ENCODE measurements at regions not wholly inside any gene's neighbourhood (a gene's known extent, or its start where the extent isn't known, plus 50 kb on each side); places are given as distances from the start of the nearest gene placed in this dataset.

DNA sequence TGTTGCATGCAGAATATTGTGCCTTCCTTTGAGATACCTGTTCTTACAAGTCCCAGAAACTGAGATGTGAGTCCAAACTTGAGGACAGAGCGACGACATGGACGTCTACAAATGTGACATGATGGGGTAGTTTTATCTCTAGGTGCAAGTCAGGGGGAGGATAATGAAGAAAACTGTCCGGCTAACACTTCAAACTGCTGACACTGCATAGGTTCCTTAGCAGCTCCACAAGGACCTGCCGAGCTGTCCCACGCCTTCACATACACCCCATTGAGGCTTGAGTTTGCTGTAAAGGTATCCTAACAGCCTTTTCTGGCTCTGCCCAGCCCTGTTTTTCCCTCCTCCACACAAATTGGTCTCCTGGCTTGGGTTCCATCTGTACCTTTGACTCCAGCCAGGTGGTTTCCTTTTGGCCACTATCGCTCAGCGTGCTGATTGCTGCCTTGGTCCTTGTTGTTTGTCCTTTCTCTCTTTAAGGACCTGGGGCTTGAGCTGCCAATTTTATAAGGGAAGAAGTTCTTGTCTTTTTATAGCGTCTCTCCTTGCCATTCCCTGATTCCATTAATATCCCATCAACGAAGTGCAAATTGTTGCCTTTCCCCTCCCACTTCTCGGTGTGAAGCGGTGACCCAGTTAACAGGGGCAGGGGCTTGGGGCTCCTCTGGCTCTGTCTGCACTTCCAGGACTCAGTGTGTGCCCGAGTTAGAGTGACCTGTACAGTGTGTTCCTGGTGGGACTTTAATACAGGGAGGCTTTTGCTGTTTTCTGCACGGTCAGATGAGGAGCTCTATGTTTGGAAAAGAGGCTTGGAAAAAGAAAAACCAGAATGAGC is 100.3 kb downstream of the PCSK1 start:
- in situ Hi-C loops (cut with MboI) = no loop called here
- no peak overlapping the region for H2AFZ ChIP-seq (ENCODE audit: control insufficient read depth, low read depth, low read length)
- SMC1A ChIA-PET (ENCODE audit: uncharacterized antibody, unreplicated experiment) = interaction anchor here (1.4 to 11.7 kb wide), 3 partner anchors 355 to 476 kb away, joined by 3 to 289 read pairs (median 4); no protein-coding TSS in a partner anchor
- 87% methylated on average over 14 of the region's 14 CpGs for WGBS (ENCODE audit: insufficient coverage, insufficient replicate concordance, low lambda C conversion rate, missing lambda C conversion rate)
- POLR2A ChIA-PET = interaction anchor here (0.5 kb wide), 1 partner anchor 369 kb away, joined by 3 read pairs; no protein-coding TSS in a partner anchor
- no peak overlapping the region for H3K27ac ChIP-seq (ENCODE audit: control insufficient read depth, insufficient read depth)
- RAD21 ChIA-PET (ENCODE audit: unreplicated experiment) = interaction anchor here (0.8 to 6.3 kb wide), 3 partner anchors 372 to 474 kb away, joined by 3 to 63 read pairs (median 3); partner anchors contain the start of gene ELL2
- peaks cover 18% of the 10 kb centered on the region for H3K4me1 ChIP-seq (ENCODE audit: control insufficient read depth, insufficient read depth, low read length)
- H3K36me3 ChIP-seq (ENCODE audit: control insufficient read depth in 2 of 2, insufficient read depth in 2 of 2, low read length in 1 of 2) = no peaks in the 10 kb centered on the region
- intact Hi-C loops (cut with micrococcal nuclease; ENCODE audit: unreplicated experiment) = loop anchor here (10.0 kb wide), 1 partner anchor 688 kb away; the partner anchor contains the start of gene RFESD
- H3K9me3 ChIP-seq (replicated peaks; ENCODE audit: control insufficient read depth, insufficient read depth, low read length) = no peaks in the 10 kb centered on the region
- ATAC-seq (no peak), FAIRE-seq (no peak), DNase-seq (ENCODE audit: low read depth, low spot score) (no peak)
- H3K9ac ChIP-seq (ENCODE audit: control insufficient read depth, insufficient read depth, low read length) = no peak overlapping the region
- BruUV-seq (replicated peaks) = no TSS peak
- no peak overlapping the region for H3K4me2 ChIP-seq (ENCODE audit: control insufficient read depth, insufficient read depth)
- no peaks in the 10 kb centered on the region for H4K20me1 ChIP-seq (ENCODE audit: control insufficient read depth, insufficient read depth)
- H3K79me2 ChIP-seq (ENCODE audit: control insufficient read depth, insufficient read depth, low read length) = no peaks in the 10 kb centered on the region
- no peak overlapping the region for H3K4me3 ChIP-seq
- H3K27me3 ChIP-seq (replicated peaks in 1 of 2; ENCODE audit: control insufficient read depth in 2 of 2, insufficient read depth in 2 of 2, low read length in 1 of 2) = no peaks in the 10 kb centered on the region; a peak in 1 of 4 replicates
- CTCF ChIA-PET = interaction anchor here (0.8 to 12.3 kb wide), 6 partner anchors 11 to 478 kb away, joined by 3 to 360 read pairs (median 3); partner anchors contain the start of gene ELL2
- no peak for TF ChIP-seq RAD21 (IDR thresholded peaks at IDR 0.05; ENCODE audit: insufficient read depth, low read depth, low read length)
- TF ChIP-seq, protein P1, sequence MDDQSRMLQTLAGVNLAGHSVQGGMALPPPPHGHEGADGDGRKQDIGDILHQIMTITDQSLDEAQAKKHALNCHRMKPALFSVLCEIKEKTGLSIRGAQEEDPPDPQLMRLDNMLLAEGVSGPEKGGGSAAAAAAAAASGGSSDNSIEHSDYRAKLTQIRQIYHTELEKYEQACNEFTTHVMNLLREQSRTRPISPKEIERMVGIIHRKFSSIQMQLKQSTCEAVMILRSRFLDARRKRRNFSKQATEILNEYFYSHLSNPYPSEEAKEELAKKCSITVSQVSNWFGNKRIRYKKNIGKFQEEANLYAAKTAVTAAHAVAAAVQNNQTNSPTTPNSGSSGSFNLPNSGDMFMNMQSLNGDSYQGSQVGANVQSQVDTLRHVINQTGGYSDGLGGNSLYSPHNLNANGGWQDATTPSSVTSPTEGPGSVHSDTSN (IDR thresholded peaks at IDR 0.05; ENCODE audit: insufficient replicate concordance, low read depth, low read length) = no peak
- TF ChIP-seq, protein P2, sequence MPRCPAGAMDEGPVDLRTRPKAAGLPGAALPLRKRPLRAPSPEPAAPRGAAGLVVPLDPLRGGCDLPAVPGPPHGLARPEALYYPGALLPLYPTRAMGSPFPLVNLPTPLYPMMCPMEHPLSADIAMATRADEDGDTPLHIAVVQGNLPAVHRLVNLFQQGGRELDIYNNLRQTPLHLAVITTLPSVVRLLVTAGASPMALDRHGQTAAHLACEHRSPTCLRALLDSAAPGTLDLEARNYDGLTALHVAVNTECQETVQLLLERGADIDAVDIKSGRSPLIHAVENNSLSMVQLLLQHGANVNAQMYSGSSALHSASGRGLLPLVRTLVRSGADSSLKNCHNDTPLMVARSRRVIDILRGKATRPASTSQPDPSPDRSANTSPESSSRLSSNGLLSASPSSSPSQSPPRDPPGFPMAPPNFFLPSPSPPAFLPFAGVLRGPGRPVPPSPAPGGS (IDR thresholded peaks at IDR 0.05; ENCODE audit: borderline replicate concordance, insufficient read depth, low read depth, low read length, poor library complexity, severe bottlenecking) = no peak
- no peak for TF ChIP-seq POLR2AphosphoS5 (IDR thresholded peaks at IDR 0.05; ENCODE audit: low read length)
- no peak for TF ChIP-seq SUZ12 (IDR thresholded peaks at IDR 0.05; ENCODE audit: unreplicated experiment)
- no peak for TF ChIP-seq TCF3 (IDR thresholded peaks at IDR 0.05; ENCODE audit: borderline replicate concordance, insufficient read depth, low read depth, low read length)
- TF ChIP-seq BHLHE40 (IDR thresholded peaks at IDR 0.05; ENCODE audit: borderline replicate concordance in 1 of 2, low read depth in 2 of 2, low read length in 1 of 2) = no peak
- no peak for TF ChIP-seq CEBPB (IDR thresholded peaks at IDR 0.05; ENCODE audit: borderline replicate concordance in 1 of 2, low read depth in 2 of 2, low read length in 2 of 2)
- TF ChIP-seq SIX5 (IDR thresholded peaks at IDR 0.05; ENCODE audit: low read depth, low read length, severe bottlenecking) = no peak
- TF ChIP-seq CBFB (IDR thresholded peaks at IDR 0.05; ENCODE audit: low read depth) = no peak
- TF ChIP-seq, protein P3, sequence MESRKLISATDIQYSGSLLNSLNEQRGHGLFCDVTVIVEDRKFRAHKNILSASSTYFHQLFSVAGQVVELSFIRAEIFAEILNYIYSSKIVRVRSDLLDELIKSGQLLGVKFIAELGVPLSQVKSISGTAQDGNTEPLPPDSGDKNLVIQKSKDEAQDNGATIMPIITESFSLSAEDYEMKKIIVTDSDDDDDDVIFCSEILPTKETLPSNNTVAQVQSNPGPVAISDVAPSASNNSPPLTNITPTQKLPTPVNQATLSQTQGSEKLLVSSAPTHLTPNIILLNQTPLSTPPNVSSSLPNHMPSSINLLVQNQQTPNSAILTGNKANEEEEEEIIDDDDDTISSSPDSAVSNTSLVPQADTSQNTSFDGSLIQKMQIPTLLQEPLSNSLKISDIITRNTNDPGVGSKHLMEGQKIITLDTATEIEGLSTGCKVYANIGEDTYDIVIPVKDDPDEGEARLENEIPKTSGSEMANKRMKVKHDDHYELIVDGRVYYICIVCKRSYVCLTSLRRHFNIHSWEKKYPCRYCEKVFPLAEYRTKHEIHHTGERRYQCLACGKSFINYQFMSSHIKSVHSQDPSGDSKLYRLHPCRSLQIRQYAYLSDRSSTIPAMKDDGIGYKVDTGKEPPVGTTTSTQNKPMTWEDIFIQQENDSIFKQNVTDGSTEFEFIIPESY (IDR thresholded peaks at IDR 0.05) = no peak
- TF ChIP-seq, protein P4, sequence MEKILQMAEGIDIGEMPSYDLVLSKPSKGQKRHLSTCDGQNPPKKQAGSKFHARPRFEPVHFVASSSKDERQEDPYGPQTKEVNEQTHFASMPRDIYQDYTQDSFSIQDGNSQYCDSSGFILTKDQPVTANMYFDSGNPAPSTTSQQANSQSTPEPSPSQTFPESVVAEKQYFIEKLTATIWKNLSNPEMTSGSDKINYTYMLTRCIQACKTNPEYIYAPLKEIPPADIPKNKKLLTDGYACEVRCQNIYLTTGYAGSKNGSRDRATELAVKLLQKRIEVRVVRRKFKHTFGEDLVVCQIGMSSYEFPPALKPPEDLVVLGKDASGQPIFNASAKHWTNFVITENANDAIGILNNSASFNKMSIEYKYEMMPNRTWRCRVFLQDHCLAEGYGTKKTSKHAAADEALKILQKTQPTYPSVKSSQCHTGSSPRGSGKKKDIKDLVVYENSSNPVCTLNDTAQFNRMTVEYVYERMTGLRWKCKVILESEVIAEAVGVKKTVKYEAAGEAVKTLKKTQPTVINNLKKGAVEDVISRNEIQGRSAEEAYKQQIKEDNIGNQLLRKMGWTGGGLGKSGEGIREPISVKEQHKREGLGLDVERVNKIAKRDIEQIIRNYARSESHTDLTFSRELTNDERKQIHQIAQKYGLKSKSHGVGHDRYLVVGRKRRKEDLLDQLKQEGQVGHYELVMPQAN (conservative IDR thresholded peaks at IDR 0.05) = no peak
- TF ChIP-seq POLR2AphosphoS2 (IDR thresholded peaks at IDR 0.05; ENCODE audit: low read depth, low read length) = no peak
- no peak for TF ChIP-seq CHD2 (IDR thresholded peaks at IDR 0.05; ENCODE audit: borderline replicate concordance, low read depth, low read length)
- no peak for TF ChIP-seq PML (IDR thresholded peaks at IDR 0.05; ENCODE audit: low read length)
- TF ChIP-seq ZNF207 (IDR thresholded peaks at IDR 0.05; ENCODE audit: borderline replicate concordance) = no peak
